ENCODE measurements at regions not wholly inside any gene's neighbourhood (a gene's known extent, or its start where the extent isn't known, plus 50 kb on each side); places are given as distances from the start of the nearest gene placed in this dataset.

DNA sequence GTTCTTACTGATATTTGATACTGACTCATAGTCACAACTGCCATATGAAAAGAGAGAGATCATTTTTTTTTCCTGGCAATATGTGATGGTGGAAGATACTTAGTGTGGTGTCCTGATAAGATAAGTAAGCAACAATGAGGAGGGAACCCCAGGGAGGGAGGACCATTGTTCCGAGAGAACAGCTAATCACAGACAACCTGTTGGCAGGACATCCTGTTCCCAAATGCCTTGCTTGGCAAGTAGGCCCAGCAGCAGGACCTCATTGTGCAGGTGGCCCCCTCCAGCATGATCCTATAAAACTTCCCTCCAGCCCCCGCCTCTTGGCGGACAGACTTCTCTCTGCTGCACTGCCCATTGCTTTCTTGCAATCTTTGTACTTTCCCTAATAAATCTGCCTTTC is 329.4 kb upstream of the CHRM3 start (continued):
- TF ChIP-seq, protein P1, sequence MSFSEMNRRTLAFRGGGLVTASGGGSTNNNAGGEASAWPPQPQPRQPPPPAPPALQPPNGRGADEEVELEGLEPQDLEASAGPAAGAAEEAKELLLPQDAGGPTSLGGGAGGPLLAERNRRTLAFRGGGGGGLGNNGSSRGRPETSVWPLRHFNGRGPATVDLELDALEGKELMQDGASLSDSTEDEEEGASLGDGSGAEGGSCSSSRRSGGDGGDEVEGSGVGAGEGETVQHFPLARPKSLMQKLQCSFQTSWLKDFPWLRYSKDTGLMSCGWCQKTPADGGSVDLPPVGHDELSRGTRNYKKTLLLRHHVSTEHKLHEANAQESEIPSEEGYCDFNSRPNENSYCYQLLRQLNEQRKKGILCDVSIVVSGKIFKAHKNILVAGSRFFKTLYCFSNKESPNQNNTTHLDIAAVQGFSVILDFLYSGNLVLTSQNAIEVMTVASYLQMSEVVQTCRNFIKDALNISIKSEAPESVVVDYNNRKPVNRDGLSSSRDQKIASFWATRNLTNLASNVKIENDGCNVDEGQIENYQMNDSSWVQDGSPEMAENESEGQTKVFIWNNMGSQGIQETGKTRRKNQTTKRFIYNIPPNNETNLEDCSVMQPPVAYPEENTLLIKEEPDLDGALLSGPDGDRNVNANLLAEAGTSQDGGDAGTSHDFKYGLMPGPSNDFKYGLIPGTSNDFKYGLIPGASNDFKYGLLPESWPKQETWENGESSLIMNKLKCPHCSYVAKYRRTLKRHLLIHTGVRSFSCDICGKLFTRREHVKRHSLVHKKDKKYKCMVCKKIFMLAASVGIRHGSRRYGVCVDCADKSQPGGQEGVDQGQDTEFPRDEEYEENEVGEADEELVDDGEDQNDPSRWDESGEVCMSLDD (tag by site-specific recombination; IDR thresholded peaks at IDR 0.05), result no peak
- no peak for TF ChIP-seq ZNF548 (tag by site-specific recombination; IDR thresholded peaks at IDR 0.05)
- TF ChIP-seq, protein P2, sequence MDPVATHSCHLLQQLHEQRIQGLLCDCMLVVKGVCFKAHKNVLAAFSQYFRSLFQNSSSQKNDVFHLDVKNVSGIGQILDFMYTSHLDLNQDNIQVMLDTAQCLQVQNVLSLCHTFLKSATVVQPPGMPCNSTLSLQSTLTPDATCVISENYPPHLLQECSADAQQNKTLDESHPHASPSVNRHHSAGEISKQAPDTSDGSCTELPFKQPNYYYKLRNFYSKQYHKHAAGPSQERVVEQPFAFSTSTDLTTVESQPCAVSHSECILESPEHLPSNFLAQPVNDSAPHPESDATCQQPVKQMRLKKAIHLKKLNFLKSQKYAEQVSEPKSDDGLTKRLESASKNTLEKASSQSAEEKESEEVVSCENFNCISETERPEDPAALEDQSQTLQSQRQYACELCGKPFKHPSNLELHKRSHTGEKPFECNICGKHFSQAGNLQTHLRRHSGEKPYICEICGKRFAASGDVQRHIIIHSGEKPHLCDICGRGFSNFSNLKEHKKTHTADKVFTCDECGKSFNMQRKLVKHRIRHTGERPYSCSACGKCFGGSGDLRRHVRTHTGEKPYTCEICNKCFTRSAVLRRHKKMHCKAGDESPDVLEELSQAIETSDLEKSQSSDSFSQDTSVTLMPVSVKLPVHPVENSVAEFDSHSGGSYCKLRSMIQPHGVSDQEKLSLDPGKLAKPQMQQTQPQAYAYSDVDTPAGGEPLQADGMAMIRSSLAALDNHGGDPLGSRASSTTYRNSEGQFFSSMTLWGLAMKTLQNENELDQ (tag by site-specific recombination; IDR thresholded peaks at IDR 0.05; ENCODE audit: low read depth), result no peak

DNA sequence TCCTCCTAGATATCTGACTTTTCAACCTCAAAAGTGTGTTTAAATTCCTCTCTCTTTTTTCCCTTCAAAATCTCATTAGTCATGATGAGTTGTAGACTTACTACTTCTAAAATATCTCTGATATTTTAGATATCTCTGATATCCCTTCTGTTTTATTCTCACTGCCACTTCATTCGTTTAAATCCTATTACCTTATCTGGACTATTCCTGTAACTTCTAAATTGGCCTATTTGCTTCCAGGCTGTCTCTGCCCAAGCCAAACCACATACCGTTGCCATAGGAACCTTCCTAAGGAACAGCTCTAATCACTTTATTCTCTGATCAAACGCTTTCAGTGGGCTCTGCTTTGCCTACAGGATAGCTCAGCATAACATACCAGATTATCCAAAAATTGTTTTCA is 333.1 kb upstream of the CHRM3 start:
- TF ChIP-seq FEZF1 (tag by site-specific recombination; IDR thresholded peaks at IDR 0.05), result no peak
- no peak for TF ChIP-seq ZNF37A (tag by site-specific recombination; IDR thresholded peaks at IDR 0.05)
- TF ChIP-seq ZNF350 (tag by site-specific recombination; IDR thresholded peaks at IDR 0.05), result no peak
- TF ChIP-seq OVOL3 (tag by site-specific recombination; IDR thresholded peaks at IDR 0.05), result no peak
- TF ChIP-seq ZNF292 (tag by site-specific recombination; IDR thresholded peaks at IDR 0.05; ENCODE audit: borderline replicate concordance, low read depth), result no peak
- TF ChIP-seq ZNF473 (tag by site-specific recombination; IDR thresholded peaks at IDR 0.05), result no peak
- TF ChIP-seq ZNF664 (tag by site-specific recombination; IDR thresholded peaks at IDR 0.05), result no peak
- no peaks in the 10 kb centered on the region for H3K4me1 ChIP-seq (ENCODE audit: control insufficient read depth, insufficient read depth, low read length)
- no peaks in the 10 kb centered on the region for H3K9me3 ChIP-seq (ENCODE audit: control insufficient read depth, insufficient read depth, low read depth, low read length)
- no peak overlapping the region for H3K27ac ChIP-seq (ENCODE audit: extremely low read depth, low read depth, low read length)
- H3K36me3 ChIP-seq (ENCODE audit: control insufficient read depth in 2 of 2, insufficient read depth in 1 of 2, low read length in 2 of 2), result no peaks in the 10 kb centered on the region
- ChIA-PET CTCF (interaction anchor here (0.8 kb wide), 1 partner anchor 83 kb away, joined by 3 read pairs; no protein-coding TSS in a partner anchor), POLR2A (no interaction called here)
- H3K4me3 ChIP-seq (ENCODE audit: low read depth, low read length), result no peak overlapping the region

DNA sequence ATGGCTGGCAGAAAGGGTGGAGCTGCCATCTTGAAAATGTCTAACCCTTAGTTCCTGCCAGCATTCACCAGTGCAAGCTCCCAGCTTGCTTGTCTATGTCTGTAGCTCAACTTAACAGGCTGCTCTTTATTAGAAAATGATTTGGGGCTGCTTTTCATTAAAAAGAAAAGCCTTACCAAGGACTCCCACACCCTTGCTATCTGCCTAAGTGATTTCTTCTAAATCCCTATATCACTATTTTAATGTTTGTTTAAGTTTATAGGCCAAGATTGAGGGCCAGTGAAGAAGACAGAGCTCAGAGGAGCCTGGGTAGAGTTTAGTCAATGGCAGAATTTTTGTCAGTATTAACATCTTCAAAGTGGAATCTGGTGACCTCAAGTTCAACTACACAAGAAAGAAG is 336.8 kb upstream of the CHRM3 start:
- POLR2A ChIA-PET, result no interaction called here

More for the DNA sequence above, 336.8 kb upstream of the CHRM3 start:
- CTCF ChIA-PET, result no interaction called here
- no peaks in the 10 kb centered on the region for H3K36me3 ChIP-seq (ENCODE audit: control insufficient read depth in 2 of 2, insufficient read depth in 1 of 2, low read length in 2 of 2)
- no peak overlapping the region for H3K27ac ChIP-seq (ENCODE audit: extremely low read depth, low read depth, low read length)
- TF ChIP-seq KLF7 (tag by site-specific recombination; IDR thresholded peaks at IDR 0.05; ENCODE audit: borderline replicate concordance) (no peak), ZNF140 (tag by site-specific recombination; IDR thresholded peaks at IDR 0.05) (no peak), ZNF558 (tag by site-specific recombination; IDR thresholded peaks at IDR 0.05) (no peak), YY2 (tag by site-specific recombination; IDR thresholded peaks at IDR 0.05) (no peak), ZNF155 (tag by site-specific recombination; IDR thresholded peaks at IDR 0.05) (no peak), ZNF510 (tag by site-specific recombination; IDR thresholded peaks at IDR 0.05; ENCODE audit: insufficient replicate concordance) (no peak), ZNF560 (tag by site-specific recombination; IDR thresholded peaks at IDR 0.05; ENCODE audit: borderline replicate concordance) (no peak), GLI2 (tag by site-specific recombination; IDR thresholded peaks at IDR 0.05; ENCODE audit: borderline replicate concordance, low read depth) (no peak), ZNF548 (tag by site-specific recombination; IDR thresholded peaks at IDR 0.05) (no peak), ZNF221 (tag by site-specific recombination; IDR thresholded peaks at IDR 0.05; ENCODE audit: borderline replicate concordance) (no peak)
- TF ChIP-seq, protein P3, sequence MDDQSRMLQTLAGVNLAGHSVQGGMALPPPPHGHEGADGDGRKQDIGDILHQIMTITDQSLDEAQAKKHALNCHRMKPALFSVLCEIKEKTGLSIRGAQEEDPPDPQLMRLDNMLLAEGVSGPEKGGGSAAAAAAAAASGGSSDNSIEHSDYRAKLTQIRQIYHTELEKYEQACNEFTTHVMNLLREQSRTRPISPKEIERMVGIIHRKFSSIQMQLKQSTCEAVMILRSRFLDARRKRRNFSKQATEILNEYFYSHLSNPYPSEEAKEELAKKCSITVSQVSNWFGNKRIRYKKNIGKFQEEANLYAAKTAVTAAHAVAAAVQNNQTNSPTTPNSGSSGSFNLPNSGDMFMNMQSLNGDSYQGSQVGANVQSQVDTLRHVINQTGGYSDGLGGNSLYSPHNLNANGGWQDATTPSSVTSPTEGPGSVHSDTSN (CRISPR knock-in tag; IDR thresholded peaks at IDR 0.05), result no peak
- TF ChIP-seq, protein P4, sequence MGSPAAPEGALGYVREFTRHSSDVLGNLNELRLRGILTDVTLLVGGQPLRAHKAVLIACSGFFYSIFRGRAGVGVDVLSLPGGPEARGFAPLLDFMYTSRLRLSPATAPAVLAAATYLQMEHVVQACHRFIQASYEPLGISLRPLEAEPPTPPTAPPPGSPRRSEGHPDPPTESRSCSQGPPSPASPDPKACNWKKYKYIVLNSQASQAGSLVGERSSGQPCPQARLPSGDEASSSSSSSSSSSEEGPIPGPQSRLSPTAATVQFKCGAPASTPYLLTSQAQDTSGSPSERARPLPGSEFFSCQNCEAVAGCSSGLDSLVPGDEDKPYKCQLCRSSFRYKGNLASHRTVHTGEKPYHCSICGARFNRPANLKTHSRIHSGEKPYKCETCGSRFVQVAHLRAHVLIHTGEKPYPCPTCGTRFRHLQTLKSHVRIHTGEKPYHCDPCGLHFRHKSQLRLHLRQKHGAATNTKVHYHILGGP (tag by site-specific recombination; IDR thresholded peaks at IDR 0.05), result no peak
- no peaks in the 10 kb centered on the region for H3K9me3 ChIP-seq (ENCODE audit: control insufficient read depth, insufficient read depth, low read depth, low read length)
- H3K4me1 ChIP-seq (ENCODE audit: control insufficient read depth, insufficient read depth, low read length), result no peaks in the 10 kb centered on the region
- H3K4me3 ChIP-seq (ENCODE audit: low read depth, low read length), result no peak overlapping the region
